AG10803 (cell line): ENCODE measurements at regions not wholly inside any gene's neighbourhood (a gene's known extent, or its start where the extent isn't known, plus 50 kb on each side); places are given as distances from the start of the nearest gene placed in this dataset.
"Not testable (repeated sequence)": the region's sequence is repeated elsewhere in the genome, so short reads cannot be mapped to it uniquely, and the experiment has no call there.

ENCODE experiments used
- DNase-seq: peaks from one replicate; pipeline ENCODE4 v3.0.0; 2010; ENCODE audit warnings: low read depth
- H3K4me3 ChIP-seq: 2 replicates; pipeline ENCODE4 v1.5.1; 2011; ENCODE audit warnings: mild to moderate bottlenecking, low read length, control low read depth
- CTCF ChIP-seq: conservative IDR thresholded peaks from 2 replicates; pipeline ENCODE4 v1.5.1; 2011; ENCODE audit warnings: mild to moderate bottlenecking, low read length, control low read depth, inconsistent platforms

- TF ChIP-seq CTCF = no peak
- DNase-seq = no peak
- no peak overlapping the region for H3K4me3 ChIP-seq
Measured at GRCh38 chr5:127176769-127177168, 103.5 kb upstream of the C5orf63 start.

GRCh38 chr5:127182631-127183030 is 108.0 kb upstream of the MEGF10 start:
- DNase-seq, H3K4me3 ChIP-seq: not testable (repeated sequence)

GRCh38 chr5:127183332-127183731 is 107.3 kb upstream of the MEGF10 start:
- no peak overlapping the region for H3K4me3 ChIP-seq
- DNase-seq = no peak
- no peak for TF ChIP-seq CTCF

- peak; percentile 56 for DNase-seq
- H3K4me3 ChIP-seq = no peak overlapping the region
- no peak for TF ChIP-seq CTCF
Measured at GRCh38 chr5:127184851-127185250, 105.7 kb upstream of the MEGF10 start.

- DNase-seq = no peak
- TF ChIP-seq CTCF = no peak
- no peak overlapping the region for H3K4me3 ChIP-seq
Measured at GRCh38 chr5:127186657-127187056, 103.9 kb upstream of the MEGF10 start.

- no peak for TF ChIP-seq CTCF
- DNase-seq = no peak
- H3K4me3 ChIP-seq = no peak overlapping the region
Measured at GRCh38 chr5:127187706-127188105, 102.9 kb upstream of the MEGF10 start.

GRCh38 chr5:127192150-127192549 is 98.4 kb upstream of the MEGF10 start:
- DNase-seq = no peak
- TF ChIP-seq CTCF = no peak
- no peak overlapping the region for H3K4me3 ChIP-seq

GRCh38 chr5:127192836-127193338 is 97.7 kb upstream of the MEGF10 start:
- DNase-seq = peak; percentile 3
- H3K4me3 ChIP-seq = no peak overlapping the region
- TF ChIP-seq CTCF = no peak
